GM10266 (cell line): ENCODE measurements at regions not wholly inside any gene's neighbourhood (a gene's known extent, or its start where the extent isn't known, plus 50 kb on each side); places are given as distances from the start of the nearest gene placed in this dataset.
"Not testable (repeated sequence)": the region's sequence is repeated elsewhere in the genome, so short reads cannot be mapped to it uniquely, and the experiment has no call there.

Experiments
- DNase-seq: peaks from one replicate; pipeline ENCODE4 v3.0.0; 2012; ENCODE audit errors: extremely low spot score
- CTCF ChIP-seq: IDR thresholded peaks from 2 replicates; pipeline ENCODE4 v1.5.1; 2012; ENCODE audit warnings: mild to moderate bottlenecking, low read depth; ENCODE audit not compliant: control insufficient read depth, insufficient read depth; ENCODE audit errors: missing control alignments

GRCh38 chr21:35603494-35603893 is 456.8 kb downstream of the SETD4 start:
- no peak for DNase-seq
- TF ChIP-seq CTCF = no peak

GRCh38 chr21:35602811-35603362 is 457.4 kb downstream of the SETD4 start:
- no peak for DNase-seq
- TF ChIP-seq CTCF = no peak

GRCh38 chr21:35601211-35601610 is 459.1 kb downstream of the SETD4 start:
- DNase-seq = no peak
- TF ChIP-seq CTCF = no peak

- DNase-seq = no peak
- TF ChIP-seq CTCF = no peak
Observed at GRCh38 chr21:35599164-35599563, 461.2 kb downstream of the SETD4 start.

- TF ChIP-seq CTCF = no peak
- no peak for DNase-seq
Observed at GRCh38 chr21:35597750-35598339, 462.5 kb downstream of the SETD4 start.

- TF ChIP-seq CTCF = no peak
- DNase-seq = no peak
Observed at GRCh38 chr21:35594905-35595304, 465.4 kb downstream of the SETD4 start.

- DNase-seq = no peak
- no peak for TF ChIP-seq CTCF
Observed at GRCh38 chr21:35593000-35593502, 467.3 kb downstream of the SETD4 start.

GRCh38 chr21:35590284-35590683 is 470.0 kb downstream of the SETD4 start:
- not testable (repeated sequence) for DNase-seq
